OCI-LY1 (cell line): ENCODE measurements at regions not wholly inside any gene's neighbourhood (a gene's known extent, or its start where the extent isn't known, plus 50 kb on each side); places are given as distances from the start of the nearest gene placed in this dataset.

Source experiments
- CTCF ChIP-seq: fragments of 200-600 bp; sonication (generic), shearing (Covaris generic); IDR thresholded peaks from 2 replicates; pipeline ENCODE4 v1.5.1; 2017; ENCODE audit warnings: mild to moderate bottlenecking, antibody characterized with exemption, low read length, moderate library complexity, mixed read lengths
- EZH2 ChIP-seq: fragments of 200-600 bp; sonication (generic), shearing (Covaris generic); IDR thresholded peaks from 2 replicates; pipeline ENCODE4 v1.8.0; 2017; ENCODE audit warnings: borderline replicate concordance, mixed run types, mild to moderate bottlenecking, antibody characterized with exemption, low read length, moderate library complexity, mixed read lengths

GRCh38 chr9:80282766-80283165 lies 711.0 kb downstream of the TLE4 start:
- TF ChIP-seq CTCF (no peak), EZH2 (no peak)
